Gastrocnemius medialis (tissue), 4 donors: ENCODE measurements at regions not wholly inside any gene's neighbourhood (a gene's known extent, or its start where the extent isn't known, plus 50 kb on each side); places are given as distances from the start of the nearest gene placed in this dataset.

Experiments used
- POLR2A ChIP-seq, 2 donors: fragments of 450-650 bp; IDR thresholded peaks; one replicate each; pipeline ENCODE4 v1.6.1; 2017; ENCODE audit warnings: antibody characterized with exemption in 2 of 2, mild to moderate bottlenecking in 2 of 2, moderate library complexity in 2 of 2
- TF ChIP-seq, protein P1 (sequence below), 5 experiments: fragments of 450-650 bp in 3 of 5; fragments of 200-600 bp in 2 of 5; sonication (generic) in 2 of 5; IDR thresholded peaks in 4 of 5; conservative IDR thresholded peaks in 1 of 5; 1 replicate in 4 of 5; 2 replicates in 1 of 5; pipeline ENCODE4 v1.5.1; 2016 to 2019; ENCODE audit warnings: antibody characterized with exemption in 5 of 5, mild to moderate bottlenecking in 3 of 5, moderate library complexity in 3 of 5

DNA sequence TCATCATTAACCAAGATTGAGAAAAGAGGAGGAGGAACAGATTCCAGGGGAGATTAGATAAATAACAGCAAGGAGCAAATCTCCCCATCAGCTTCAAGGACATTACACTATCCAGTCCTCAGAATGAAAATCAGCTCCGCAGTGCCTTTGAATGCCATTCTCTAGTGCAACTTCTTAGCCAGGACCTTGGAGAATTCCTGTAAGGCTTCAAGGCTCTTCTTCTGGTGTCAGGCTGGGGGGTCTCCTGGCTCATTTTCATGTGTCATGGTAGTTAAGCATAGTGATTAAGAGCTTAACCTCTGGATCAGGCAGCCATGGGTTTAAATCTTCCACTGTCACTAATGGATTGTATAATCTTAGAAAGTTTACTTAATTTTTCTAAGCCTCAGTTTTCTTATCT is 137.3 kb upstream of the CCL2 start:
- no peak for TF ChIP-seq POLR2A (IDR thresholded peaks at IDR 0.05)
- TF ChIP-seq, protein P1, sequence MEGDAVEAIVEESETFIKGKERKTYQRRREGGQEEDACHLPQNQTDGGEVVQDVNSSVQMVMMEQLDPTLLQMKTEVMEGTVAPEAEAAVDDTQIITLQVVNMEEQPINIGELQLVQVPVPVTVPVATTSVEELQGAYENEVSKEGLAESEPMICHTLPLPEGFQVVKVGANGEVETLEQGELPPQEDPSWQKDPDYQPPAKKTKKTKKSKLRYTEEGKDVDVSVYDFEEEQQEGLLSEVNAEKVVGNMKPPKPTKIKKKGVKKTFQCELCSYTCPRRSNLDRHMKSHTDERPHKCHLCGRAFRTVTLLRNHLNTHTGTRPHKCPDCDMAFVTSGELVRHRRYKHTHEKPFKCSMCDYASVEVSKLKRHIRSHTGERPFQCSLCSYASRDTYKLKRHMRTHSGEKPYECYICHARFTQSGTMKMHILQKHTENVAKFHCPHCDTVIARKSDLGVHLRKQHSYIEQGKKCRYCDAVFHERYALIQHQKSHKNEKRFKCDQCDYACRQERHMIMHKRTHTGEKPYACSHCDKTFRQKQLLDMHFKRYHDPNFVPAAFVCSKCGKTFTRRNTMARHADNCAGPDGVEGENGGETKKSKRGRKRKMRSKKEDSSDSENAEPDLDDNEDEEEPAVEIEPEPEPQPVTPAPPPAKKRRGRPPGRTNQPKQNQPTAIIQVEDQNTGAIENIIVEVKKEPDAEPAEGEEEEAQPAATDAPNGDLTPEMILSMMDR (IDR thresholded peaks at IDR 0.05 in 4 of 5, conservative IDR thresholded peaks at IDR 0.05 in 1 of 5), result no peak
